ENCODE measurements at regions not wholly inside any gene's neighbourhood (a gene's known extent, or its start where the extent isn't known, plus 50 kb on each side); places are given as distances from the start of the nearest gene placed in this dataset.

DNA sequence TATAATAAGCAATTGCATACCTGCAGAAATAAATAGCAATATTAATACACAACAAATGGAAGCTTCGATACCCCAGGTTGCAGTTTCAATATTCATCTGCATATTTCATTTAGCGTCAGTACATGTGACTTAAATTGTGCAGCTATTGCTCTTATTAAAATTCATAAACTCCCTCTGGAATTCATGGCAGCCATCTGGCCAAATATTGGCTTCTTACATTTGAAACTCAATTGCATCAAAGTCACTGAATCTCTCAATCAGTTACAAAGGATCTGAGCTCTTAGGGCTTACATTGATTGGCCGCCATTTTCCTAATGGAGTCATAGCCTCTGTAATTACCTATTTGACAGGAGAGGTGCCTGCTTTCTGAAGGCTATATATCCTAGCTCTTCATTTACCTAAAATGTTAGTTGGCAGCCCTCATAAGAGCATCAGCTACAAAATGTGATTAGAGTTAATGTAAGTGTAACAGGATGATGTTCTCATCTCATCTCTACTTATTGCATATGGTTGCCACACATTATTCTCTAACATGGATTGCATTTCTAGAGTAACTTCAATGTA, 453.5 kb downstream of the CAAP1 start:
- H3K4me1 ChIP-seq, result no peaks in the 10 kb centered on the region
- WGBS, 2 donors, result 55 to 73% methylated on average over 3 of the region's 3 CpGs
- intact Hi-C loops (cut with DNase I), result no loop called here
- H3K27ac ChIP-seq, result no peak overlapping the region
- H3K36me3 ChIP-seq, result no peaks in the 10 kb centered on the region
- ATAC-seq (no peak), DNase-seq (no peak), FAIRE-seq (no peak)
- TF ChIP-seq, protein P1, sequence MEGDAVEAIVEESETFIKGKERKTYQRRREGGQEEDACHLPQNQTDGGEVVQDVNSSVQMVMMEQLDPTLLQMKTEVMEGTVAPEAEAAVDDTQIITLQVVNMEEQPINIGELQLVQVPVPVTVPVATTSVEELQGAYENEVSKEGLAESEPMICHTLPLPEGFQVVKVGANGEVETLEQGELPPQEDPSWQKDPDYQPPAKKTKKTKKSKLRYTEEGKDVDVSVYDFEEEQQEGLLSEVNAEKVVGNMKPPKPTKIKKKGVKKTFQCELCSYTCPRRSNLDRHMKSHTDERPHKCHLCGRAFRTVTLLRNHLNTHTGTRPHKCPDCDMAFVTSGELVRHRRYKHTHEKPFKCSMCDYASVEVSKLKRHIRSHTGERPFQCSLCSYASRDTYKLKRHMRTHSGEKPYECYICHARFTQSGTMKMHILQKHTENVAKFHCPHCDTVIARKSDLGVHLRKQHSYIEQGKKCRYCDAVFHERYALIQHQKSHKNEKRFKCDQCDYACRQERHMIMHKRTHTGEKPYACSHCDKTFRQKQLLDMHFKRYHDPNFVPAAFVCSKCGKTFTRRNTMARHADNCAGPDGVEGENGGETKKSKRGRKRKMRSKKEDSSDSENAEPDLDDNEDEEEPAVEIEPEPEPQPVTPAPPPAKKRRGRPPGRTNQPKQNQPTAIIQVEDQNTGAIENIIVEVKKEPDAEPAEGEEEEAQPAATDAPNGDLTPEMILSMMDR (IDR thresholded peaks at IDR 0.05), result no peak
- no peaks in the 10 kb centered on the region for H3K9me3 ChIP-seq
- no peaks in the 10 kb centered on the region for H3K27me3 ChIP-seq
- no peak overlapping the region for H3K4me3 ChIP-seq

DNA sequence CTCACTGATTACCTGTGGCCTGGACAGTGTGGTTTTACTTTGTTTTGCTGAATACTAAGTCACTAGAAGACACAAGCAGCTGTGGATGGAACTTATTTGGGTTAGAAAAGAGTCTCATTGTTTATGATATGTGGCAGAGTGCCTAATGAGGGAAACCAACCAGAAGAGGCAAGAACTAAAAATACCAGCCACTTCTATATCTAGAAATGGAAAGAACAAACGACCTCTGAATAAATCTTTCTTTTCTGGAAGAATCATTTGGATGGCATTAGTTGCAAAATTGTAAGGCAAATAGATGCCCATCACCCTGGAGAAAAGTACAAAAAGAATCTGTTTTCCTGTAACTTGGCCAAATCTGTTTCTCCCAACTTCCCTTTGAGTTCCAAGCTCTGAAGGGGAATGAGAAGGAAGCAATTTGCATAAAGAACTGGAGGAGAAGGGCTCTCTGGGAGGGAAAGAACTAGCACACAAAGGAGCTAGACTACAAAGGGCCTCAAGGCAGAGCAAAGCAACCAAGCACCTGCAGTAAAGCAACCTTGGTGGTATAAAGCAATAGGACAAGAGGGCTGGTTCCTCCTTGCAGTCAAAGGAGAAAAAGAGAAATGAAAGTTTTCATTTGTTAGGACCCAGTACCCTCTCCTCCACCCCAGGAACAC, 455.4 kb downstream of the CAAP1 start:
- TF ChIP-seq, protein P1 (IDR thresholded peaks at IDR 0.05), result no peak
- Histone ChIP-seq H3K9me3 (no peaks in the 10 kb centered on the region), H3K27me3 (no peaks in the 10 kb centered on the region), H3K36me3 (no peaks in the 10 kb centered on the region), H3K27ac (no peak overlapping the region), H3K4me3 (no peak overlapping the region), H3K4me1 (no peaks in the 10 kb centered on the region)
- 2 to 5% methylated on average over 1 of the region's 1 CpG for WGBS, 2 donors
- DNase-seq, result no peak
- no peak for FAIRE-seq
- ATAC-seq, result no peak
- intact Hi-C loops (cut with DNase I), result no loop called here

DNA sequence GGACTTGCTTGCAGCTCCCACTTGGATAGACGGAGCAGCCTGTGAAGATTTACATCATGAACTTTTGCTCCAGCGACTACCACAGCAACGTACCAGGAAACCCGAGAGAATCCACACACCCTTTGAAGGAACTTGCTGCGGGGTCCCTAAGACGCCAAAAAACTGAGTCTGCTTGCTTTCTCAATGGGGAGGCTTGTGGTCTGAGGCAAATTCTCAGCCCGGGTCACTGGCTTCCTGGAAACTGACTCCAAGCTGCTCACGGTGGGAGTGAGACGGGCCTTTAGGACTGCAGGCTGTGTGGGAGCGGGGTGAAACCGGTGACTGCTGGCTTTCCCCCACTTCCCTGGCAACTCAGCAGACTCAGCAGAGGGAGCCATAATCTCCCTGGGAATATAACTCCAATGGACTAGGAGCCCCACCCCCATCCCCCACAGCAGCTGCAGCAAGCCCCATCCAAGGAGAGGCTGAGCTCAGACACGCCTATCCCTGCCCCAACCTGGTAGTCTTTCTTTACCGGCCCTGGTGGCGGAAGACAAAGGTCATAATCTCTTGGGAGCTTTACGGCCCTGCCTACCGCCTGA, 466.0 kb downstream of the CAAP1 start:
- H3K27me3 ChIP-seq, result no peaks in the 10 kb centered on the region
- intact Hi-C loops (cut with DNase I), result no loop called here
- H3K36me3 ChIP-seq, result no peaks in the 10 kb centered on the region
- TF ChIP-seq, protein P1 (IDR thresholded peaks at IDR 0.05), result no peak
- FAIRE-seq (no peak), DNase-seq (no peak), ATAC-seq (no peak)
- 73 to 83% methylated on average over 16 of the region's 16 CpGs for WGBS, 2 donors
- no peak overlapping the region for H3K27ac ChIP-seq
- no peaks in the 10 kb centered on the region for H3K9me3 ChIP-seq
- H3K4me3 ChIP-seq, result no peak overlapping the region
- H3K4me1 ChIP-seq, result no peaks in the 10 kb centered on the region

DNA sequence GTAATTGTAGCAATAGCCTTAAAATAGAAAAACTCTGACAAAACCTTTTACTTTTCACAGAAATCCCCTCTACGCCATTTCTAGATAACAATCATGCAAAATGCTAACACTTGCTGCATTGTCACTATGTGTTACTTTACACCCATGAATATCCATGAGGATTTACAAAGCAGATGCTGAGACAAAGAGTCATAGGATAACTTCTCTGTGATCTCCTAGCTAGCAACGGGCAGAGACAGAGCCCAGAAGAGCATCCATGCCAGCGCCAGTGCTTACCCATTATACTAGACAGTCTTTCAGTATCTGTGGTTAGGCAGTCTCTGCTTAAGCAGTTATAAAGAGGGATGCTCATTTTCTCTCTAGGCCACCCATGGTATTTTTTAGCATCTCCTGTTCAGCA, 474.1 kb downstream of the CAAP1 start:
- Histone ChIP-seq H3K9me3 (no peaks in the 10 kb centered on the region), H3K27me3 (no peaks in the 10 kb centered on the region), H3K36me3 (no peaks in the 10 kb centered on the region), H3K27ac (no peak overlapping the region), H3K4me1 (no peaks in the 10 kb centered on the region), H3K4me3 (no peak overlapping the region)
- WGBS, 2 donors, result 36 to 51% methylated on average over 3 of the region's 3 CpGs
- TF ChIP-seq, protein P1 (IDR thresholded peaks at IDR 0.05), result no peak
- DNase-seq (no peak), FAIRE-seq (no peak), ATAC-seq (no peak)
- intact Hi-C loops (cut with DNase I), result no loop called here

DNA sequence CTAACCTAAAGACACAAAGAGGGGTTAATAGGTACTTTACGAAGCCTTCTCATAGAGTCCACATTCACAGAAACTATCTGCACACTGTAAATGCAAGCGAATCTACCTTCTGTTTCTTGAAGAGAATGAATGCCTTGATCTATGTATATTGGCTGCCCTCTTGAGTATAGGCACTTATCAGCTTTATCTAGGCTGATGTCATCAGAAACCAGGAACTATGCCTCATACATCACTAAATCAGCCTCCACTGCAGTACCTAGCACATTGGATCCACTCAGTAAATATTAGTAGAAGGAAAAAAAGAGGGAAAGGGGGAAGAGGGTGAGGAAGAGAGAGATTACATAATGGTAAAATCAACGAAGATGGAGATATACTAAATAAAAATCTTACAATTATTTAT, 477.1 kb downstream of the CAAP1 start:
- intact Hi-C loops (cut with DNase I), result no loop called here
- TF ChIP-seq, protein P1 (IDR thresholded peaks at IDR 0.05), result no peak
- DNase-seq, result no peak
- FAIRE-seq, result no peak
- H3K4me1 ChIP-seq, result no peaks in the 10 kb centered on the region
- no peaks in the 10 kb centered on the region for H3K9me3 ChIP-seq
- no peak overlapping the region for H3K27ac ChIP-seq
- H3K27me3 ChIP-seq, result no peaks in the 10 kb centered on the region
- 45 to 48% methylated on average over 3 of the region's 3 CpGs for WGBS, 2 donors
- ATAC-seq, result no peak
- H3K4me3 ChIP-seq, result no peak overlapping the region
- H3K36me3 ChIP-seq, result no peaks in the 10 kb centered on the region

Data from pancreas (tissue), 10 donors.